Upper lobe of right lung (tissue), 1 donor: ENCODE measurements at regions not wholly inside any gene's neighbourhood (a gene's known extent, or its start where the extent isn't known, plus 50 kb on each side); places are given as distances from the start of the nearest gene placed in this dataset.
"Not testable (repeated sequence)": the region's sequence is repeated elsewhere in the genome, so short reads cannot be mapped to it uniquely, and the experiment has no call there.

Experiments used
- ATAC-seq: fragments of 200-7000 bp; cut with Tn5 transposase; one replicate; pipeline ENCODE4 v1.9.1; 2020; ENCODE audit warnings: mild to moderate bottlenecking, moderate library complexity
- DNase-seq: peaks from one replicate; pipeline ENCODE4 v3.0.0-alpha.2; 2020
- H3K27ac ChIP-seq: fragments of 200-600 bp; one replicate; pipeline ENCODE4 v1.8.0; 2022
- H3K27me3 ChIP-seq: fragments of 200-600 bp; one replicate; pipeline ENCODE4 v1.8.0; 2022; ENCODE audit warnings: mild to moderate bottlenecking
- H3K36me3 ChIP-seq: fragments of 200-600 bp; one replicate; pipeline ENCODE4 v1.8.0; 2022
- H3K4me1 ChIP-seq: fragments of 200-600 bp; one replicate; pipeline ENCODE4 v1.8.0; 2022
- H3K4me3 ChIP-seq: fragments of 200-600 bp; one replicate; pipeline ENCODE4 v1.8.0; 2022; ENCODE audit warnings: mild to moderate bottlenecking
- H3K9me3 ChIP-seq: fragments of 200-600 bp; one replicate; pipeline ENCODE4 v1.8.0; 2022
- CTCF ChIP-seq: fragments of 200-600 bp; IDR thresholded peaks from one replicate; pipeline ENCODE4 v1.8.0; 2022; ENCODE audit warnings: antibody characterized with exemption
- intact Hi-C: fragments of 100-400 bp; cut with DNase I; formaldehyde crosslinking; loops from one replicate; pipeline ENCODE4 v1.11.0; 2022
- donor health status: DM: no; HTN: yes; CAD: no; lungs with severe emphysema.

- DNase-seq (no peak), ATAC-seq (no peak)
- Histone ChIP-seq H3K4me1 (no peaks in the 10 kb centered on the region), H3K27me3 (no peaks in the 10 kb centered on the region), H3K4me3 (no peak overlapping the region), H3K27ac (no peak overlapping the region), H3K9me3 (no peaks in the 10 kb centered on the region), H3K36me3 (no peaks in the 10 kb centered on the region)
- intact Hi-C loops = no loop called here
- TF ChIP-seq CTCF = no peak
These were observed 298.4 kb upstream of the LUZP2 start for GRCh38 chr11:24198481-24198880.

DNA sequence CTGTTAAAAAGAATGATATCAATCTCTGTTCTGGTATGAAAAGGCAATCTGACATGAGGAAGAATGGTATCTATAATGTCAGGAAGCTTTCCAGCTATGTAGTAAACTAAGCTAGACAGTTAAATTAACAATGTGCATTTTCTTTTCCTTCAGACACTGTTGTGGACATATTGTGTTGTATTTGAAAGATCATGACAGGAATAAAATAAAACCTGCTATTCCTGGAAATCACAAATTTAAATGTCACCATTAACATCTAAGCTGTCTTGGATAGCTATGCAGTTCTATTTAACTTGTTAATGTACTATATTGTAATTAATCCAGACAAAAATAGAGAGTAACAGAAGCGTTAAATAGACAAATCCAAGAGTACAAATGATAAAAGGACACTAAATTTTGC lies 297.4 kb upstream of the LUZP2 start:
- no peaks in the 10 kb centered on the region for H3K4me1 ChIP-seq
- no peaks in the 10 kb centered on the region for H3K36me3 ChIP-seq
- ATAC-seq (no peak), DNase-seq (no peak)
- TF ChIP-seq CTCF = no peak
- intact Hi-C loops = no loop called here
- no peaks in the 10 kb centered on the region for H3K27me3 ChIP-seq
- no peak overlapping the region for H3K4me3 ChIP-seq
- no peaks in the 10 kb centered on the region for H3K9me3 ChIP-seq
- H3K27ac ChIP-seq = no peak overlapping the region

GRCh38 chr11:24206030-24206429 lies 290.8 kb upstream of the LUZP2 start:
- ATAC-seq = no peak
- intact Hi-C loops = no loop called here
- H3K4me1 ChIP-seq = no peaks in the 10 kb centered on the region

GRCh38 chr11:24206511-24206910 lies 290.3 kb upstream of the LUZP2 start:
- no peak for TF ChIP-seq CTCF
- DNase-seq = no peak
- no peak for ATAC-seq

More at GRCh38 chr11:24206030-24206429, 290.8 kb upstream of the LUZP2 start:
- DNase-seq = no peak
- Histone ChIP-seq H3K9me3 (no peaks in the 10 kb centered on the region), H3K36me3 (no peaks in the 10 kb centered on the region), H3K27me3 (no peaks in the 10 kb centered on the region), H3K27ac (no peak overlapping the region), H3K4me3 (no peak overlapping the region)
- TF ChIP-seq CTCF = no peak

DNA sequence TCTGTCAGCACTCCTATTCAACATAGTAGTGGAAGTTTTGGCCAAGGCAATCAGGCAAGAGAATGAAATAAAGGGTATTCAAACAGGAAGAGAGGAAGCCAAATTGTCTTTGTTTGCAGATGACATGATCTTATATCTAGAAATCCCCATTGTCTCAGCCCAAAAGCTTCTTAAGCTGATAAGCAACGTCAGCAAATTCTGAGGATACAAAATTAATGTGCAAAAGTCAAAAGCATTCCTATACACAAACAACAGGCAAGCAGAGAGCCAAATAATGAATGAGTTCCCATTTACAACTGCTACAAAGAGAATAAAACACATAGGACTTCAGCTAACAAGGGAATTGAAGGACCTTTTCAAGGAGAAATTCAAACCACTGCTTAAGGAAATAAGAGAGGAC lies 280.4 kb upstream of the LUZP2 start:
- H3K27ac ChIP-seq = no peak overlapping the region
- no peaks in the 10 kb centered on the region for H3K4me1 ChIP-seq
- no peak for TF ChIP-seq CTCF
- H3K9me3 ChIP-seq = no peaks in the 10 kb centered on the region
- no peak overlapping the region for H3K4me3 ChIP-seq
- H3K27me3 ChIP-seq = no peaks in the 10 kb centered on the region
- no peak for DNase-seq
- intact Hi-C loops = no loop called here
- H3K36me3 ChIP-seq = no peaks in the 10 kb centered on the region
- no peak for ATAC-seq

More at GRCh38 chr11:24206511-24206910, 290.3 kb upstream of the LUZP2 start:
- no peaks in the 10 kb centered on the region for H3K9me3 ChIP-seq
- intact Hi-C loops = no loop called here
- H3K27me3 ChIP-seq = no peaks in the 10 kb centered on the region
- H3K4me3 ChIP-seq = no peak overlapping the region
- no peaks in the 10 kb centered on the region for H3K36me3 ChIP-seq
- no peak overlapping the region for H3K27ac ChIP-seq
- no peaks in the 10 kb centered on the region for H3K4me1 ChIP-seq

DNA sequence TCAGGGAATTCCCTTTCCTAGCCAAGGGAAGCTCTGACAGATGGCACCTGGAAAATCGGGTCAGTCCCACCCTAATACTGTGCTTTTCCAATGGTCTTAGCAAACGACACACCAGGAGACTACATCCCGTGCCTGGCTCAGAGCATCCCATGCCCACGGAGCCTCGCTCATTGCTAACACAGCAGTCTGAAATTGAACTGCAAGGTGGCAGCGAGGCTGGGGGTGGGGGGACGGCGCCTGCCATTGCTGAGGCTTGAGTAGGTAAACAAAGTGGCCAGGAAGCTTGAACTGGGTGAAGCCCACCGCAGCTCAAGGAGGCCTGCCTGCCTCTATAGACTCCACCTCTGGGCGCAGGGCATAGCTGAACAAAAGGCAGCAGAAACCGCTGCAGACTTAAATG lies 279.5 kb upstream of the LUZP2 start:
- H3K4me3 ChIP-seq, H3K27me3 ChIP-seq, H3K27ac ChIP-seq, ATAC-seq, H3K4me1 ChIP-seq, H3K36me3 ChIP-seq, H3K9me3 ChIP-seq, intact Hi-C loops, DNase-seq: not testable (repeated sequence)
